ENCODE measurements at regions not wholly inside any gene's neighbourhood (a gene's known extent, or its start where the extent isn't known, plus 50 kb on each side); places are given as distances from the start of the nearest gene placed in this dataset.
"Not testable (repeated sequence)": the region's sequence is repeated elsewhere in the genome, so short reads cannot be mapped to it uniquely, and the experiment has no call there.

GRCh38 chr19:30817965-30818567, 445.9 kb downstream of the ZNF536 start:
- DNase-seq (ENCODE audit: low read depth): no peak

DNA sequence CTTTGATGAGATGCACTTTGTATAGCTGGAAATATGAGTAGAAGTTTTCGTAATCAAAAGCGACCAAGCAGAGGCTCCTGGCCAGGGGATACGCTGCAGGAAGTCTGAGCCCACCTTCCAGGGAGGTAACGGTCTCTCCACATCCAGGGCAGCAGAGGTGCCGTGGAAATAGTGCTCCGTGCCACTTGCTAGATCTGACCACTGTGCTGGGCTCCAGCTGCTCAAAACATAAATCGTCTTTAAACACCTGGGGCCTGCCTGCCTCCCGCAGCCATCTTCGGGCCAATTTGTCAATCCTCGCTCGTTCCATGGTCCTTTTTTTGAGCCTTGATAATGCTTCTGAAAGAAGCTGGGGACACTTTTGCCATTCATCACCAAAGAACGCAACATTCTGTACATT, 445.0 kb downstream of the ZNF536 start:
- no peak for DNase-seq (ENCODE audit: low read depth)

- DNase-seq (ENCODE audit: low read depth): no peak
Observed at GRCh38 chr19:30815889-30816580, 443.9 kb downstream of the ZNF536 start.

GRCh38 chr19:30812099-30812678, 440.0 kb downstream of the ZNF536 start:
- no peak for DNase-seq (ENCODE audit: low read depth)

DNA sequence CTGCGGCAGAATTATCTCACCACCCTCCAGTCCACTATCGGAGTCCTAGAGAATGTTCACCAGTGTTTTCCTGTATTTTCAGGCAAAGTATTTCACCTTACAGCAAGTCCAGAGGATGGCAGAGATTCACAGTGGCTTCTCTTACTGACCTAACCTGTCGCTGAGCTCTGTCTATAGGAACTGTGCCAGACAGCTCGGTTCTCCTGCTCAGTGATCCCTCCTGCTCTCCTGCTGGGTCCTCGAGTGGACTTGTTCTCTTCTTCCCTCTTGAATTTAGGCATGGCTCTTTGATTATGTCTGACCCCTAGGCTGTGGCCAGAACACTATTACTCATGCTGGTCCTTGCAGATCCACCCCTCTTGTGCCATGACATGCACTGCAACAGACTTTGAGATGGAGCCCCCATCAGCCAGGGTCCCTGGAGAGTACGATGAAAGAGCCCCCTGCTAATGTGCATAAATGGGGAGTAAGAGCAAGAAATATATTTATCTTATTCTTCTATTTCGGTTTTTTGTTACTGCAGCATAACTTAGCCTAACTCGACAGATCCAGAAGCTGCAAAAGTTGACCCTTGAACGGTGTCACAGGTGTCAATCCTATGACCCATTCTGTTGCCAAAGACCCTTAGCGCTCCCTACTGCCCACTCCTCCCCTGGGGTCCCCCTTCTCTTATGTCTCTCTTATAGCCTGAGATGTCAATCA, 439.4 kb downstream of the ZNF536 start:
- no peak for DNase-seq (ENCODE audit: low read depth)

DNA sequence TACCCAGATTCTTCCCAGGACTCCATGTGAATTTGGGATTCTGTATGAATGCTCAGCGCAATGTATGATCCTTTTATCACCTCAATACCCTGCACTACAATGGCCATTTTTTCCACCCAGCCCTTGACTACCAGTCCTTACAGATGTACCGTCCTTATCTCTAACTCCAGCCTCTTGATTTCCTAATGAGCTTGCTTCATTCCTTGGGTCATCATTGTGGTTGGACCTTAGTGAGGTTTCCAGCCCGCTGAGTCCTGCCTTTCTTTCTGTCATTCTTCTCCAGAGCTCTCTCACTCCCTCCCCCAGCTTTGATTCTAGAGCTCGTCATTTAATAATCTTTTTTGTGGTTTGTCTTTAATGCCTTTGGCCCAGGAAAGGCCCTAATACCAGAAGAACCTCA, 438.5 kb downstream of the ZNF536 start:
- no peak for DNase-seq (ENCODE audit: low read depth)

DNA sequence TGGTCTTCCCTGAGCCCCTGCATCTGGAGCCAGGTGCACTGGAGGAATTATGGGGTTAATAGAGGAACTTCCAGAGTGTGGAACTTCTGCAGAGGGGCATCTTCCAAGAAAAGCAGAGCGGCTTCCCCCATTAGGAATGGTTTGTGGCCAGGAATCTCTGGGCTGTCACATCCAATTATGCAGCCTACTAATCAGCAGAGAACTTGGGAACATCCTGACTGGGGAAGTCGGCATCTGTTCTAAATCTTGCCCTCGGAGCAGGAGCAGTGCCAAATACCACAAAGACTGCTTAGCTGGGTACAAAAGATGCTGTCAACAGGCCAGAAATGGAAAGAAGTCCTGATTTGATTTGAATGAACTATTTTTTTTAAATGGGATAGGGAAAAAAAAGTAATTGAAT, 435.1 kb downstream of the ZNF536 start:
- no peak for DNase-seq (ENCODE audit: low read depth)

DNA sequence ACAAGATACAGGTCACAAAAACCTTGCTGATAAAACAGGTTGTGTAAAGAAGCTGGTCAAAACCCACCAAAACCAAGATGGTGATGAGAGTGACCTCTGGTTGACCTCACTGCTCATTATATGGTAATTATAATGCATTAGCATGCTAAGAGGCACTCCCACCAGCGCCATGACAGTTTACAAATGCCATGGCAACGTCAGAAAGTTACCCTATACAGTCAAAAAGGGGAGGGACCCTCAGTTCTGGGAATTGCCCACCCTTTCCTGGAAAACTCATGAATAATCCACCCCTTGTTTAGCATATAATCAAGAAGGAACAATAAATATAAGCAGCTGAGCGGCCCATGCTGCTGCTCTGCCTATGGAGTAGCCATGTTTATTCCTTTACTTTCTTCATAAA, 434.1 kb downstream of the ZNF536 start:
- DNase-seq (ENCODE audit: low read depth): no peak

GRCh38 chr19:30804751-30805150, 432.6 kb downstream of the ZNF536 start:
- no peak for DNase-seq (ENCODE audit: low read depth)

GRCh38 chr19:30804333-30804732, 432.1 kb downstream of the ZNF536 start:
- DNase-seq (ENCODE audit: low read depth): not testable (repeated sequence)

GRCh38 chr19:30802424-30803013, 430.3 kb downstream of the ZNF536 start:
- DNase-seq (ENCODE audit: low read depth): no peak

GRCh38 chr19:30799865-30800755, 427.9 kb downstream of the ZNF536 start:
- no peak for DNase-seq (ENCODE audit: low read depth)

GRCh38 chr19:30795727-30796126, 423.5 kb downstream of the ZNF536 start:
- DNase-seq (ENCODE audit: low read depth): no peak

DNA sequence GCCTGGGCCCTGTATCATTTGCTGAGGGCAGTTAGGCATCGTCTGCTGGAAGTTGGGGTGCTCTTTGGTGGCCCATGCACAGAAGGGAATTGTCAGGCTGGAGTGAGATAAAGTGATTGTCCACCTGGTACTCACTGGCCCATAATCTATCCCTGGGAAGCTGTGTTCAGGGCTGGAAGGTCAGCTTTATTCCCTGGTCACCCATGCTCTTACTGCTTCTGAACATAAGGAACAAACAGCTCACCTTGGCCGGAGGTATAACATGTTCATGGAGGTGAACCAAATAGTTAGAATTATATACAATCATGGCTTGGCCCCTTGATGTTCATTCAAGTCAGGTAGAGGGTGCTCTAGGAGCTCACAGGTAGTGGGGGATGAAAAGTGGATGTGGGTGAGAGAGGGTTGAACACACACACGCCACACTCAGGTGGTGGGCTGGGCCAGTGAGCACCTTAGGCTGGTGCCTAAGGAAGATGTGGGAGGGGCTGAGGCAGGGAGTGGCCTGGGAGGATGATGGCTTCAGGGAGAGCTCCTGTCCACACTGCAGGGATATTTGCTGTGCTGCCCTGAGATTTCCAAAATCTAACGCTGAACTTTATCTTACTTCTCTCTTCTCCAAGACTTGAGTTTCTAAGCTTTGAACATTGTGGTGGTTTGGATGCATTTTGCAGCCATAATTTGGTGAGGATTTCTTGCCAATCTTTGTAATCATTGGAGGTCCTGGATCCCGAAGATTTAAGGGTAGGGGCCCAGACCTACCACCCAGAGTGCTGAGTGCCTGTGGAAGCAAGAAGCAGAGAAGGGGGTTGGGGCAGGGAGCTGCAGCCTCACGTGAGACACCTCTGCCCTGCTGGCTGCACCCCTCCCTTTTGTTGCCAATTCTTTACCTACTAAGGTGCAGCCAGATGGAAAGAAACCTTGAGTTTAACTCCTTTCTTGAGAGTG, 420.6 kb downstream of the ZNF536 start:
- no peak for DNase-seq (ENCODE audit: low read depth)

- no peak for DNase-seq (ENCODE audit: low read depth)
Observed at GRCh38 chr19:30791088-30791487, 418.9 kb downstream of the ZNF536 start.

- no peak for DNase-seq (ENCODE audit: low read depth)
Observed at GRCh38 chr19:30790056-30790680, 418.0 kb downstream of the ZNF536 start.

DNA sequence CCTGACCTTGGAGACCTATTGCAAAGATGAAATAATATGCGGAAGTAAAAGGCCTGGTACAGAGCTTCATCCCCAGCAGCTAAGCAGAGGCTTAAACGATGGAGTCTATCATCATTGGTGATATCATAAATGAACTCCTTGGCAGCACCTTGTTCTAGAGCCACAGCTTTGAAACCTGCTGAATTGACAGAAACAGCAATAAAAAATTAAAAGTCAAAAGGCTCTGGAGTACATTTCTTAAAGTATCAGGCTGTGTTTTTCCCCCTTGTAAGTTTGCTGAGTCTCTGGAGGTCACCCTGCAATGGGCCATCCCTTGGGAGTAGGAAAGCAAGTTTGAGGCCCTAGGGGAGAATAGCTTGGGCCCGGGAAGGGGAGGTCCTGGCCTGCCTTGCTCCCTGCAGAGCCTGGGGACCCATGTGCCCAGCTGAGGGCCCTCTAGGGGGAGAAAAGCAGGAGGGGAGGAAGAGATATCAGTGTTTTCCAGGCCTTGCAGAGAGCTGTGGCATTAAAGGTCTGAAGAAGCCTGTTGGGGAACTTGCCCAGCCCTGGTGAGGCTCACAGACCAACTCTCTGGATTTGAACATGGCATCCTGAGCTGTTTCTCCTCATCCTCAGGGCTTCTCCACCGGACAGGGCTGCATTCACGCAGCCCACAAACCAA, 416.1 kb downstream of the ZNF536 start:
- no peak for DNase-seq (ENCODE audit: low read depth)

- no peak for DNase-seq (ENCODE audit: low read depth)
Observed at GRCh38 chr19:30785458-30786137, 413.4 kb downstream of the ZNF536 start.
